ENCODE measurements at regions not wholly inside any gene's neighbourhood (a gene's known extent, or its start where the extent isn't known, plus 50 kb on each side); places are given as distances from the start of the nearest gene placed in this dataset.

DNA sequence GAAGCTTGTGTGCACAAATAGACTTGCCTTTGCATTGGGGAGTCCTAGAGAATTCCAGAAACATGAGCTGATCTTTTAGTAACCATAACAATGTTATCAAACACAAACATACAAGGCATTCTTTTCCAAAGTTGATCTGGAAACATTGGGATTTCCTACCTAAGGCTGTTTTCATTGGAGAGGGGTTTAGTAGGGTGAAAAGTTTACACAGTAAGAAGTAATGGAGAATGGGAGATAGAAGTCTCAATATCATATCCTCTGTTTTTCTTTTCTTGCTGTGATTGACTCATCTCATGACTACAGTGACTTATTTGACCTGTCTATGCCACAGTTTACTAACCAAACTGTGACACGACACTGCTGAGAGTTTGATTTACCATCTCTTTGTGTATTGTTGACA is 65.6 kb upstream of the PLA2G4A start:
- Mint-ChIP-seq H3K4me3 (no peak overlapping the region), H3K27ac (no peak overlapping the region), H3K4me1 (peaks cover 11% of the 10 kb centered on the region), H3K9me3 (no peaks in the 10 kb centered on the region), H3K27me3 (ENCODE audit: low read depth) (no peaks in the 10 kb centered on the region), H3K36me3 (no peaks in the 10 kb centered on the region)
- no peak for TF ChIP-seq ZNF416 (CRISPR knock-in tag; IDR thresholded peaks at IDR 0.05)
- TF ChIP-seq, protein P1, sequence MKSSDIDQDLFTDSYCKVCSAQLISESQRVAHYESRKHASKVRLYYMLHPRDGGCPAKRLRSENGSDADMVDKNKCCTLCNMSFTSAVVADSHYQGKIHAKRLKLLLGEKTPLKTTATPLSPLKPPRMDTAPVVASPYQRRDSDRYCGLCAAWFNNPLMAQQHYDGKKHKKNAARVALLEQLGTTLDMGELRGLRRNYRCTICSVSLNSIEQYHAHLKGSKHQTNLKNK (CRISPR knock-in tag; IDR thresholded peaks at IDR 0.05), result no peak
- TF ChIP-seq, protein P2, sequence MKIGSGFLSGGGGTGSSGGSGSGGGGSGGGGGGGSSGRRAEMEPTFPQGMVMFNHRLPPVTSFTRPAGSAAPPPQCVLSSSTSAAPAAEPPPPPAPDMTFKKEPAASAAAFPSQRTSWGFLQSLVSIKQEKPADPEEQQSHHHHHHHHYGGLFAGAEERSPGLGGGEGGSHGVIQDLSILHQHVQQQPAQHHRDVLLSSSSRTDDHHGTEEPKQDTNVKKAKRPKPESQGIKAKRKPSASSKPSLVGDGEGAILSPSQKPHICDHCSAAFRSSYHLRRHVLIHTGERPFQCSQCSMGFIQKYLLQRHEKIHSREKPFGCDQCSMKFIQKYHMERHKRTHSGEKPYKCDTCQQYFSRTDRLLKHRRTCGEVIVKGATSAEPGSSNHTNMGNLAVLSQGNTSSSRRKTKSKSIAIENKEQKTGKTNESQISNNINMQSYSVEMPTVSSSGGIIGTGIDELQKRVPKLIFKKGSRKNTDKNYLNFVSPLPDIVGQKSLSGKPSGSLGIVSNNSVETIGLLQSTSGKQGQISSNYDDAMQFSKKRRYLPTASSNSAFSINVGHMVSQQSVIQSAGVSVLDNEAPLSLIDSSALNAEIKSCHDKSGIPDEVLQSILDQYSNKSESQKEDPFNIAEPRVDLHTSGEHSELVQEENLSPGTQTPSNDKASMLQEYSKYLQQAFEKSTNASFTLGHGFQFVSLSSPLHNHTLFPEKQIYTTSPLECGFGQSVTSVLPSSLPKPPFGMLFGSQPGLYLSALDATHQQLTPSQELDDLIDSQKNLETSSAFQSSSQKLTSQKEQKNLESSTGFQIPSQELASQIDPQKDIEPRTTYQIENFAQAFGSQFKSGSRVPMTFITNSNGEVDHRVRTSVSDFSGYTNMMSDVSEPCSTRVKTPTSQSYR (CRISPR knock-in tag; IDR thresholded peaks at IDR 0.05), result no peak
- TF ChIP-seq CREB1 (CRISPR knock-in tag; IDR thresholded peaks at IDR 0.05), result no peak
- no peak for TF ChIP-seq NFYB (CRISPR knock-in tag; conservative IDR thresholded peaks at IDR 0.05; ENCODE audit: low read depth)
- TF ChIP-seq, protein P3, sequence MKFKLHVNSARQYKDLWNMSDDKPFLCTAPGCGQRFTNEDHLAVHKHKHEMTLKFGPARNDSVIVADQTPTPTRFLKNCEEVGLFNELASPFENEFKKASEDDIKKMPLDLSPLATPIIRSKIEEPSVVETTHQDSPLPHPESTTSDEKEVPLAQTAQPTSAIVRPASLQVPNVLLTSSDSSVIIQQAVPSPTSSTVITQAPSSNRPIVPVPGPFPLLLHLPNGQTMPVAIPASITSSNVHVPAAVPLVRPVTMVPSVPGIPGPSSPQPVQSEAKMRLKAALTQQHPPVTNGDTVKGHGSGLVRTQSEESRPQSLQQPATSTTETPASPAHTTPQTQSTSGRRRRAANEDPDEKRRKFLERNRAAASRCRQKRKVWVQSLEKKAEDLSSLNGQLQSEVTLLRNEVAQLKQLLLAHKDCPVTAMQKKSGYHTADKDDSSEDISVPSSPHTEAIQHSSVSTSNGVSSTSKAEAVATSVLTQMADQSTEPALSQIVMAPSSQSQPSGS (CRISPR knock-in tag; IDR thresholded peaks at IDR 0.05; ENCODE audit: borderline replicate concordance, low read depth), result no peak
- TF ChIP-seq, protein P4, sequence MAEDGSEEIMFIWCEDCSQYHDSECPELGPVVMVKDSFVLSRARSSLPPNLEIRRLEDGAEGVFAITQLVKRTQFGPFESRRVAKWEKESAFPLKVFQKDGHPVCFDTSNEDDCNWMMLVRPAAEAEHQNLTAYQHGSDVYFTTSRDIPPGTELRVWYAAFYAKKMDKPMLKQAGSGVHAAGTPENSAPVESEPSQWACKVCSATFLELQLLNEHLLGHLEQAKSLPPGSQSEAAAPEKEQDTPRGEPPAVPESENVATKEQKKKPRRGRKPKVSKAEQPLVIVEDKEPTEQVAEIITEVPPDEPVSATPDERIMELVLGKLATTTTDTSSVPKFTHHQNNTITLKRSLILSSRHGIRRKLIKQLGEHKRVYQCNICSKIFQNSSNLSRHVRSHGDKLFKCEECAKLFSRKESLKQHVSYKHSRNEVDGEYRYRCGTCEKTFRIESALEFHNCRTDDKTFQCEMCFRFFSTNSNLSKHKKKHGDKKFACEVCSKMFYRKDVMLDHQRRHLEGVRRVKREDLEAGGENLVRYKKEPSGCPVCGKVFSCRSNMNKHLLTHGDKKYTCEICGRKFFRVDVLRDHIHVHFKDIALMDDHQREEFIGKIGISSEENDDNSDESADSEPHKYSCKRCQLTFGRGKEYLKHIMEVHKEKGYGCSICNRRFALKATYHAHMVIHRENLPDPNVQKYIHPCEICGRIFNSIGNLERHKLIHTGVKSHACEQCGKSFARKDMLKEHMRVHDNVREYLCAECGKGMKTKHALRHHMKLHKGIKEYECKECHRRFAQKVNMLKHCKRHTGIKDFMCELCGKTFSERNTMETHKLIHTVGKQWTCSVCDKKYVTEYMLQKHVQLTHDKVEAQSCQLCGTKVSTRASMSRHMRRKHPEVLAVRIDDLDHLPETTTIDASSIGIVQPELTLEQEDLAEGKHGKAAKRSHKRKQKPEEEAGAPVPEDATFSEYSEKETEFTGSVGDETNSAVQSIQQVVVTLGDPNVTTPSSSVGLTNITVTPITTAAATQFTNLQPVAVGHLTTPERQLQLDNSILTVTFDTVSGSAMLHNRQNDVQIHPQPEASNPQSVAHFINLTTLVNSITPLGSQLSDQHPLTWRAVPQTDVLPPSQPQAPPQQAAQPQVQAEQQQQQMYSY (CRISPR knock-in tag; IDR thresholded peaks at IDR 0.05), result no peak
- no peak for TF ChIP-seq OVOL2 (CRISPR knock-in tag; IDR thresholded peaks at IDR 0.05; ENCODE audit: borderline replicate concordance)
- TF ChIP-seq, protein P5, sequence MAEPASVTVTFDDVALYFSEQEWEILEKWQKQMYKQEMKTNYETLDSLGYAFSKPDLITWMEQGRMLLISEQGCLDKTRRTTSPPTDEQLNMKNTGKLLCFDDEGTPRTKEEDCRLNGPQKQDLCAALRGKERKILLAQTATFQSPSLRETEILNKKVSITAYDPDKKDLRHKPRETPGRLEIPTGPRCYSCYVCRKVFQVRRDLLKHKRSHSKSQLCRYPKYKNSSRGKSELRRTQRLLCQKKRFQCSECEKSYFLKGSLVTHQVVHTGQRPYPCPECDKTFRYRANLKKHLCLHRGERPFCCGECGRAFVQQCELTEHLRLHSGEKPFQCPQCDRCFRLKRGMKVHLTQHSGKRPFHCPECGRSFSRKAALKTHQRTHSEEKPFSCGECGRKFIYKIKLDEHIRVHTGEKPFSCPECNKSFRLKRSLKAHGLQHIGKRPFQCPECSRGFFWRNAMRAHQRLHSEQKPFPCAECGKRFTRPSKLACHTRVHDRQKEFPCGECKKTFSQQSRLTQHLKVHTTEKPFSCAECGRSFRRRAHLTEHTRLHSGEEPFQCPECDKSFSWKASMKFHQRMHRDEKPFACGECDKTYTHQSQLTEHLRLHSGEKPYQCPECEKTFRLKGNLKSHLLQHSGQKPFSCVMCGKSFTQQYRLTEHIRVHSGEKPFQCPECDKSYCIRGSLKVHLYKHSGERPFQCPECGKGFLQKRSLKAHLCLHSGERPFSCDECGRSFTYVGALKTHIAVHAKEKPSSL (CRISPR knock-in tag; conservative IDR thresholded peaks at IDR 0.05), result no peak
- no peak for TF ChIP-seq ATF1 (CRISPR knock-in tag; IDR thresholded peaks at IDR 0.05)
- TF ChIP-seq, protein P6, sequence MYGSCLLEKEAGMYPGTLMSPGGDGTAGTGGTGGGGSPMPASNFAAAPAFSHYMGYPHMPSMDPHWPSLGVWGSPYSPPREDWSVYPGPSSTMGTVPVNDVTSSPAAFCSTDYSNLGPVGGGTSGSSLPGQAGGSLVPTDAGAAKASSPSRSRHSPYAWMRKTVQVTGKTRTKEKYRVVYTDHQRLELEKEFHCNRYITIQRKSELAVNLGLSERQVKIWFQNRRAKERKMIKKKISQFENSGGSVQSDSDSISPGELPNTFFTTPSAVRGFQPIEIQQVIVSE (CRISPR knock-in tag; IDR thresholded peaks at IDR 0.05; ENCODE audit: borderline replicate concordance), result no peak
- no peak for TF ChIP-seq TP53 (CRISPR knock-in tag; IDR thresholded peaks at IDR 0.05)
- no peak for TF ChIP-seq JAZF1 (CRISPR knock-in tag; IDR thresholded peaks at IDR 0.05)
- TF ChIP-seq FOXK1 (CRISPR knock-in tag; IDR thresholded peaks at IDR 0.05), result no peak
- TF ChIP-seq NR2C2 (CRISPR knock-in tag; IDR thresholded peaks at IDR 0.05), result no peak
- TF ChIP-seq, protein P7, sequence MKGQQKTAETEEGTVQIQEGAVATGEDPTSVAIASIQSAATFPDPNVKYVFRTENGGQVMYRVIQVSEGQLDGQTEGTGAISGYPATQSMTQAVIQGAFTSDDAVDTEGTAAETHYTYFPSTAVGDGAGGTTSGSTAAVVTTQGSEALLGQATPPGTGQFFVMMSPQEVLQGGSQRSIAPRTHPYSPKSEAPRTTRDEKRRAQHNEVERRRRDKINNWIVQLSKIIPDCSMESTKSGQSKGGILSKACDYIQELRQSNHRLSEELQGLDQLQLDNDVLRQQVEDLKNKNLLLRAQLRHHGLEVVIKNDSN (CRISPR knock-in tag; IDR thresholded peaks at IDR 0.05), result no peak
- TF ChIP-seq, protein P8, sequence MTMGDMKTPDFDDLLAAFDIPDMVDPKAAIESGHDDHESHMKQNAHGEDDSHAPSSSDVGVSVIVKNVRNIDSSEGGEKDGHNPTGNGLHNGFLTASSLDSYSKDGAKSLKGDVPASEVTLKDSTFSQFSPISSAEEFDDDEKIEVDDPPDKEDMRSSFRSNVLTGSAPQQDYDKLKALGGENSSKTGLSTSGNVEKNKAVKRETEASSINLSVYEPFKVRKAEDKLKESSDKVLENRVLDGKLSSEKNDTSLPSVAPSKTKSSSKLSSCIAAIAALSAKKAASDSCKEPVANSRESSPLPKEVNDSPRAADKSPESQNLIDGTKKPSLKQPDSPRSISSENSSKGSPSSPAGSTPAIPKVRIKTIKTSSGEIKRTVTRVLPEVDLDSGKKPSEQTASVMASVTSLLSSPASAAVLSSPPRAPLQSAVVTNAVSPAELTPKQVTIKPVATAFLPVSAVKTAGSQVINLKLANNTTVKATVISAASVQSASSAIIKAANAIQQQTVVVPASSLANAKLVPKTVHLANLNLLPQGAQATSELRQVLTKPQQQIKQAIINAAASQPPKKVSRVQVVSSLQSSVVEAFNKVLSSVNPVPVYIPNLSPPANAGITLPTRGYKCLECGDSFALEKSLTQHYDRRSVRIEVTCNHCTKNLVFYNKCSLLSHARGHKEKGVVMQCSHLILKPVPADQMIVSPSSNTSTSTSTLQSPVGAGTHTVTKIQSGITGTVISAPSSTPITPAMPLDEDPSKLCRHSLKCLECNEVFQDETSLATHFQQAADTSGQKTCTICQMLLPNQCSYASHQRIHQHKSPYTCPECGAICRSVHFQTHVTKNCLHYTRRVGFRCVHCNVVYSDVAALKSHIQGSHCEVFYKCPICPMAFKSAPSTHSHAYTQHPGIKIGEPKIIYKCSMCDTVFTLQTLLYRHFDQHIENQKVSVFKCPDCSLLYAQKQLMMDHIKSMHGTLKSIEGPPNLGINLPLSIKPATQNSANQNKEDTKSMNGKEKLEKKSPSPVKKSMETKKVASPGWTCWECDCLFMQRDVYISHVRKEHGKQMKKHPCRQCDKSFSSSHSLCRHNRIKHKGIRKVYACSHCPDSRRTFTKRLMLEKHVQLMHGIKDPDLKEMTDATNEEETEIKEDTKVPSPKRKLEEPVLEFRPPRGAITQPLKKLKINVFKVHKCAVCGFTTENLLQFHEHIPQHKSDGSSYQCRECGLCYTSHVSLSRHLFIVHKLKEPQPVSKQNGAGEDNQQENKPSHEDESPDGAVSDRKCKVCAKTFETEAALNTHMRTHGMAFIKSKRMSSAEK (CRISPR knock-in tag; IDR thresholded peaks at IDR 0.05; ENCODE audit: borderline replicate concordance), result no peak
- TF ChIP-seq, protein P9, sequence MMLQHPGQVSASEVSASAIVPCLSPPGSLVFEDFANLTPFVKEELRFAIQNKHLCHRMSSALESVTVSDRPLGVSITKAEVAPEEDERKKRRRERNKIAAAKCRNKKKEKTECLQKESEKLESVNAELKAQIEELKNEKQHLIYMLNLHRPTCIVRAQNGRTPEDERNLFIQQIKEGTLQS (CRISPR knock-in tag; conservative IDR thresholded peaks at IDR 0.05), result no peak
- no peak for TF ChIP-seq ZNF121 (CRISPR knock-in tag; IDR thresholded peaks at IDR 0.05)
- ChIA-PET CTCF (interaction anchor here (1.8 kb wide), 1 partner anchor 388 kb away, joined by 5 read pairs; the partner anchor contains the start of gene TPR), POLR2A (no interaction called here)
- DNase-seq (ENCODE audit: low spot score), result no peak
- no peak for ATAC-seq
